Psoas muscle (tissue), 7 donors: ENCODE measurements at regions not wholly inside any gene's neighbourhood (a gene's known extent, or its start where the extent isn't known, plus 50 kb on each side); places are given as distances from the start of the nearest gene placed in this dataset.

Experiments
- ATAC-seq, 4 donors: fragments of 200-7000 bp; cut with Tn5 transposase; one replicate each; pipeline ENCODE4 v1.9.1; 2020; ENCODE audit warnings: moderate library complexity in 3 of 4, mild to moderate bottlenecking in 2 of 4
- DNase-seq, 2 donors: peaks; one replicate each; pipeline ENCODE4 v3.0.0-alpha.2; 2020
- H3K27ac ChIP-seq: fragments of 200-600 bp; one replicate; pipeline ENCODE4 v1.8.0; 2022
- H3K27me3 ChIP-seq, 3 donors: fragments of 200-600 bp in 1 of 3; one replicate each; pipeline versions ENCODE4 v1.6.1 to v1.8.0; 2013 to 2022; ENCODE audit warnings: low read length in 2 of 3, mild to moderate bottlenecking in 2 of 3, moderate library complexity in 1 of 3; ENCODE audit not compliant: insufficient read depth in 3 of 3
- H3K36me3 ChIP-seq, 2 donors: fragments of 200-600 bp in 1 of 2; one replicate each; pipeline versions ENCODE4 v1.6.1 to v1.8.0; 2013 to 2022; ENCODE audit warnings: low read depth in 1 of 2, mild to moderate bottlenecking in 1 of 2, moderate library complexity in 1 of 2; ENCODE audit not compliant: insufficient read depth in 1 of 2
- H3K4me1 ChIP-seq: fragments of 200-600 bp; one replicate; pipeline ENCODE4 v1.8.0; 2022
- H3K4me3 ChIP-seq: fragments of 200-600 bp; one replicate; pipeline ENCODE4 v1.8.0; 2022; ENCODE audit warnings: mild to moderate bottlenecking
- H3K9me3 ChIP-seq: fragments of 200-600 bp; one replicate; pipeline ENCODE4 v1.8.0; 2022
- WGBS, 3 donors: extraction: QIAGEN DNeasy Blood & Tissue Kit; methylation state at CpG; one replicate each; pipeline versions ENCODE4 v1.1.6 to v1.1.7; 2013; 5-methylcytosine and 5-hydroxymethylcytosine counted together
- intact Hi-C, 2 donors: fragments of 100-400 bp; cut with DNase I; formaldehyde crosslinking; loops; one replicate each; pipeline versions ENCODE4 v1.11.0 to v1.14.2; 2022
- TF ChIP-seq, protein P1 (sequence below): fragments of 200-600 bp; IDR thresholded peaks from one replicate; pipeline ENCODE4 v1.8.0; 2022; ENCODE audit warnings: antibody characterized with exemption
- donor health status: healthy with polysubstance abuse.
- donor health status: DM: no; HTN: no; CAD: no; lungs with moderate emphysema.
- donor health status: Bipolar disorder and iron deficiency.
- donor health status: healthy.
- donor health status: DM: yes; HTN: yes; CAD: no.
- donor health status: DM: no; HTN: no; CAD: no.
- donor health status: DM: yes; HTN: yes; CAD: no.

DNA sequence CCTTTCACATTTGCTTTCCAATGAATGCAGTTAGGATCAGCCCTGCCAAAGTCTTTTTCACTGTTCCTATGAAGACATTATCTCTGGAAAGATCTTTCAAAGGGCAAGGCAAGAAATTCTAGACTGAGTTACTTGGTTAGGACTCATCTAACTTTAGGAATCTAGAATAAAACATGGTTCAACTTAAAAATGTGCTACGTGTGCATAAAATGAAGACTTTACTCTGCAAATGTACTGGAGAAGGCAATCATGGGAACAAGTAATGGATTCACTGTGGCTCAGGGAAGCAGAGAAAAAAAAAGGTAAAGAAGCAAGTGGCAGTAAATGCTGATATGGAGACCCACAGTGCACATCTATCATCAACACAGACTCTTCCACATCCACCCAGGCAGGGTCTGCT lies 297.4 kb downstream of the HNRNPD start:
- Histone ChIP-seq H3K27me3 (no peaks in the 10 kb centered on the region), H3K4me1 (no peaks in the 10 kb centered on the region), H3K27ac (no peak overlapping the region), H3K4me3 (no peak overlapping the region), H3K36me3 (no peaks in the 10 kb centered on the region), H3K9me3 (no peaks in the 10 kb centered on the region)
- 80 to 85% (median 83%) methylated on average over 1 of the region's 1 CpG for WGBS, 3 donors
- ATAC-seq (no peak), DNase-seq (no peak)
- TF ChIP-seq, protein P1, sequence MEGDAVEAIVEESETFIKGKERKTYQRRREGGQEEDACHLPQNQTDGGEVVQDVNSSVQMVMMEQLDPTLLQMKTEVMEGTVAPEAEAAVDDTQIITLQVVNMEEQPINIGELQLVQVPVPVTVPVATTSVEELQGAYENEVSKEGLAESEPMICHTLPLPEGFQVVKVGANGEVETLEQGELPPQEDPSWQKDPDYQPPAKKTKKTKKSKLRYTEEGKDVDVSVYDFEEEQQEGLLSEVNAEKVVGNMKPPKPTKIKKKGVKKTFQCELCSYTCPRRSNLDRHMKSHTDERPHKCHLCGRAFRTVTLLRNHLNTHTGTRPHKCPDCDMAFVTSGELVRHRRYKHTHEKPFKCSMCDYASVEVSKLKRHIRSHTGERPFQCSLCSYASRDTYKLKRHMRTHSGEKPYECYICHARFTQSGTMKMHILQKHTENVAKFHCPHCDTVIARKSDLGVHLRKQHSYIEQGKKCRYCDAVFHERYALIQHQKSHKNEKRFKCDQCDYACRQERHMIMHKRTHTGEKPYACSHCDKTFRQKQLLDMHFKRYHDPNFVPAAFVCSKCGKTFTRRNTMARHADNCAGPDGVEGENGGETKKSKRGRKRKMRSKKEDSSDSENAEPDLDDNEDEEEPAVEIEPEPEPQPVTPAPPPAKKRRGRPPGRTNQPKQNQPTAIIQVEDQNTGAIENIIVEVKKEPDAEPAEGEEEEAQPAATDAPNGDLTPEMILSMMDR, result no peak
- intact Hi-C loops, result no loop called here

DNA sequence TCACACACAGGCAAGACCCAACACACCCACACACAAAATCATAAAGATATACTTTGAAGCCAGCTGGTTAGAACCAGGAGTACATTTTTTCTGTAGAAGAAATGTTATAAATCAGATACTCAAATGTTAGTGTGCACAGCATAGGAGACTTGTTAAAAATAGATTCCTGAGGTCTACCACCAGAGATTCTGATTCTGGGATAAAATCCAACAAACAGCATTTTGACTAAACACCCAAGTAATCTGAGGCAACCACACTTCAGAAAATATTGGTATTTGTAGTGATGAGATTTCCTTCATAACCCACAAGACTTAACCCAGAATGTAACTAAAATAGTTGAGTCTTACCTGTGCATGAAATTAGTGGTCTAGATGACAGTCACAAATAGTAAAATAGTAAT lies 301.8 kb downstream of the HNRNPD start:
- Histone ChIP-seq H3K9me3 (no peaks in the 10 kb centered on the region), H3K36me3 (no peaks in the 10 kb centered on the region), H3K27ac (no peak overlapping the region), H3K27me3 (no peaks in the 10 kb centered on the region), H3K4me3 (no peak overlapping the region), H3K4me1 (no peaks in the 10 kb centered on the region)
- DNase-seq (no peak), ATAC-seq (no peak)
- intact Hi-C loops, result no loop called here
- TF ChIP-seq, protein P1, result no peak

DNA sequence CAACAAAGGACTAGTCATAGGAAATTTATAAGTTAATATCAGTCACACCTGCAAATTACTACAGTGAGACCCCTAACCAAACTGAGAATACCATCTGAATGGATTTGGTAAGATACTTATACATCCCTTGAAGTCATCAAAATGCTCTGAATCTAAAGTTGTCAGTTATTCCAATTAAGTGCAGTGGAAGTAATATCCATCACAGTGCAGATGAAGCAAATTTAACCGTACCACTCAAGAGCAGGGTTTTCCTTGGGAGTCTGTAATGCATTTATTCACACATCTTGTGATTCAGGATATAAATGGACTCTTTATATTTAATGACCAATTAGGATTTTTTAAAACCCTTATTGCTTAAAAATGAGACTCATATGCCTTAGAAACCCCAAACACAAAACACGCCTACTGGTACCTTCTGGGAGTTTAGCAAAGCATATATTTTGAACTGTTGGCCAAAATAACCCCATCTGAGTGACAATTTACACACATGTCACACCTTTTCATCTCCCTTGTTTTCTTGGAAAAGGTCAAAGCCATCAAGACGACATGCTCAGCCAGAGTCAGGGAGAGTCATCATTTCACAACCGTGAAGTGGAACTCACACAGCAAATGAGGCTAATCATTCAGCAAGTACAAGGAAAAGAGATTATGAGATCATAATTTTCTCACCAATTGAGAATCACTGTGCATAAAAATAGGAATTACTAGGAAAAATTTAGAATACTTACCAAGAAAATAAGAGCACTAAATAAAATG lies 303.7 kb downstream of the HNRNPD start:
- intact Hi-C loops, result no loop called here
- Histone ChIP-seq H3K27ac (no peak overlapping the region), H3K4me1 (no peaks in the 10 kb centered on the region), H3K9me3 (no peaks in the 10 kb centered on the region), H3K4me3 (no peak overlapping the region), H3K36me3 (no peaks in the 10 kb centered on the region), H3K27me3 (no peaks in the 10 kb centered on the region)
- no peak for ATAC-seq
- TF ChIP-seq, protein P1, result no peak
- no peak for DNase-seq
- 49 to 56% (median 51%) methylated on average over 4 of the region's 4 CpGs for WGBS, 3 donors

DNA sequence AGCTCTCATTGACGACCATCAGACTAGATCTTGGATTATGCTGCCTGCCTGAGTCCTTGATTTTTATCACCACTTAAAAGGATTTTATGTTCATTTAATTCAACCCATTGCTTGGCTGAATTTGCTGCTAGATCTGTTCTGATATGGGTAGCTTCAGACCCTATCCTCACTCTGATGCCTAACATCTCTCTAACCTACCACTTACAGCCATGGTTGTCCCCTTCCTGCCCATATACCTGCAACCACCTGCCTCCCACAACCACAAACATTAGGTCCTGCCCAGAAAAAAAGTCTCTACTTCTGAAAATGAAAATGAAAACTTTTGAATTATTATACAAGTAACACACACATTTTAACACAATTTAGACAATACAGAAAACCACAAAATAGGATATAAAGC lies 310.8 kb downstream of the HNRNPD start:
- no peak for ATAC-seq
- intact Hi-C loops, result no loop called here
- 49 to 73% (median 71%) methylated on average over 1 of the region's 1 CpG for WGBS, 3 donors

More for the DNA sequence above, 310.8 kb downstream of the HNRNPD start:
- no peak overlapping the region for H3K4me3 ChIP-seq
- DNase-seq, result no peak
- no peaks in the 10 kb centered on the region for H3K4me1 ChIP-seq
- H3K9me3 ChIP-seq, result no peaks in the 10 kb centered on the region
- TF ChIP-seq, protein P1, result no peak
- no peaks in the 10 kb centered on the region for H3K36me3 ChIP-seq
- no peak overlapping the region for H3K27ac ChIP-seq
- no peaks in the 10 kb centered on the region for H3K27me3 ChIP-seq
